Epidermal melanocyte (primary cell): ENCODE measurements at regions not wholly inside any gene's neighbourhood (a gene's known extent, or its start where the extent isn't known, plus 50 kb on each side); places are given as distances from the start of the nearest gene placed in this dataset.
"Not testable (repeated sequence)": the region's sequence is repeated elsewhere in the genome, so short reads cannot be mapped to it uniquely, and the experiment has no call there.

Experiments
- DNase-seq: peaks from one replicate; pipeline ENCODE4 v3.0.0; 2011; ENCODE audit warnings: low spot score; ENCODE audit not compliant: insufficient read length

DNA sequence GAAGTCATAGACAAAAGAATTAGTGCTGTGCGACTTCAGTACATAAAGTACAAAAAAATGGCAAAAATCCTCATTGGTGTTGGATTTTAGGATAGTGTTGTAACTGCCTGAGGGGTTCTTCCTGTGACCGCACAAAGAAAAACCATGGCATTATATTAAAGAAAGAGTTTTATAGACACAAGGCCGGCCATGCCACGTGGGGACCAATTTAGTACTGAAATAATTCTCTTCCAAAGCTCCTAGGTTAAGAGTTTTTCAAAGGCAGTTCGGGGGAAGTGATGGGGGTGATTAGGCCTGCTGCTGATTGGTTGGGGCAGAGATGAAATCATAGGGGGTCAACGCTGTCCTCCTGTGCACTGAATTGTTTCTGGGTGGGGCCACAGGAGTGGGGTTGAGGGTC, 150.9 kb upstream of the EEA1 start:
- no peak for DNase-seq

DNA sequence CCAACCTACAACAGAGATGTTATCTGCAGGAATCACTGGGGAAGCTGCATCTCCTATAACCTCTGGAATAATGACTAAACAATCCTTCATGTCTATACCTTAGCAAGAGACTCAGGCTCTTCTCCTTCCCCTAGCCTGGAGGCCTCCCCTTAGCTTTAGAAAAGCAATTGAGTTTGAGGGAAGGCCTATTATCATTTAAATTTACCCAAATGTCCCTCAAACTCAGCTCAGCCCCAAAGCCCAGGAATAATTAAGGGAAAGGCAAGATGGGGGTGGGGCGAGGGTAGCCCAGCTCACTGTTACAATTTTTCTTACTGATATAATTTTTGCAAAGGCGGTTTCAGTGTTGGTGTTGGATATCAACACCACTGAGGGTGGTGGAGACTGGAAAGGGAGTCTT, 151.4 kb upstream of the EEA1 start:
- no peak for DNase-seq

DNA sequence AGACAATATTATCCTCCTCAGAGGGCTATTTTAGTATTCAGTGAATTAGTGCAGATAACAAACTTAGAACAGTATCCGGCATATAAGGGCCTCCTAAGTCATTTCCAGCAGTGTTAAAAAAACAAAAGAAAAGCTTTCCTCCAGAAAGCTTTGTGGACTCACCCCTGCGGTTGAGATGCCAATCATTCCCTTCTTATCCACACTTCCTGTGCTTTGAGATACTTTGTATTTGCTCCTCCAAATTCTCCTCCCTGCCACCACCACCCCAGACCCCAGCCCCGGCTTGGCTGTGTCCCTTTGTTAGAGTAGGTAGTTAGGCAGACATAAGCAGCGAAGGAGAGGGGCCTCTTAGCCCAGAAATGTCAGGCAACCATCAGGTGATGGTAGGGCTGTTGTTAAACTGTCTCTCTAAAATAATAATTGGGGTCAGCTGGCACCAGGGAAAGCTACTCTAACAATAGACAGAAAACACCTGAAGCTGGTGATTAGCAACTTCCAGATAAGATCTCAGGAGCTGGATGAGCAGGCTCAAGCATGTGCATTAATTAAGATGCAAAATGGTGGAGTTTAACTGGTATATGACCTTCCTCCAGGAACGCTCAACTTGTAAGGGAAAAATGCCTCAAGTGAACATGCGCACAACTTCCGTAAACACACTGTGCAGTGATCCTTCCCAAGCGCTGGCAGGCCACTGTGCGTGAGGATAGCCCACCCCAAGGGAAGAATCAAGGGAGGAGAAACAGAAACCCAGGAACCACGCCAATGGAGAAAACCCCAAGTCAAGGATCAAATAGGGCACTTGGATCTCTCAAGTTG, 152.1 kb upstream of the EEA1 start:
- no peak for DNase-seq

DNA sequence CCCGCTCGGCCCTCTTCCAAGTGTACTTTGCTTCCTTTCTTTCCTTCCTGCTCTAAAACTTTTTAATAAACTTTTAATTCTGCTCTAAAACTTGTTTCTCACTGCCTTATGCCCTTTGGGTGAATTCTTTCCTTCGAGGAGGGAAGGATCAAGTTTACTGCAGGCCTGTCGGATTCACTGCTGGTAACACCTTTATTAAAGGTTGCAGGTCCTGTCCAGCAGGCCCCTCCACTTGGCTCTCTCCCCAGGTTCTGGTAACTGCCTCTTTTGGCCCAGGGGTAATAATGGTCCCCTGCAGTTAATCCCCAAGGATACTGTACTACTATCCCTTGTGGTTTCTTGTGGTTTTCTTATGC, 152.7 kb upstream of the EEA1 start:
- DNase-seq: no peak

- DNase-seq: no peak
Observed at GRCh38 chr12:93085383-93086287, 156.5 kb upstream of the EEA1 start.

- DNase-seq: no peak
Observed at GRCh38 chr12:93086288-93086727, 157.2 kb upstream of the EEA1 start.

DNA sequence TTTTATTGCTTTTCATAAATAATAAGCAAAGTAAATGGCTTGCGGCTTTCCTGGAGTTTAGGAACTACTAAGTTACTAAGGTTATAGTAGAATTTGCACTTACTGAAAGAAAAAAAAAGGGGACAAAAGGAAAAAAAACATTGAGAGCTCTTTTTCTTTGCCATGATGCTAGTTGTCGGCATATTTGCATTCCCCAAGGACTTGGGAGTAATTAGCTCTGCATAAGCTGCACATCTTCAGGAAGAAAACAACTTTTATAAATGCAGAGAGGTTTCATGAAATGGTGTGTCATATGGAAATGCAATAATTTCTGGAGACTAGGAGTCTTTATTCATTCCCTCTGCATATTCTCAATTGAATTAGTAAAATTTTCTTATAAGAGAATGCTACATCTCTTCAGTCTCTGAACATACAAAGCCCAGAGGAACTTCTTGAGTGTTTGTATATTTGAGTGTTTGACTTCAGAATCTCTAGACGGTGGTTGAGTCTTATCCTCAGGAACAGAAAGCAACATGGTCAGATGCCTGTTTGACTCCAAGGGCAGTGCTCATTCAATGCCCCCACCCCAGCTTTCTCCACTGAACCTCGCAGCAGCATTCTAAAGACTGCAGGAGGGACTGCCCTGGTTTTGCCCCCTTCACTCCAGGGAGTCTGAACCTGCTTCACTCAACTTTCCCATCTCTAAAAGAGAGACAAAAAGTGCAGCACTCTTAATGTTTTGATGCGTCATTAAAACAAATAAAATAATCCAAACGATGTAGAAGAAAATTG, 158.9 kb upstream of the EEA1 start:
- no peak for DNase-seq

GRCh38 chr12:93089805-93090569, 160.9 kb upstream of the EEA1 start:
- no peak for DNase-seq

DNA sequence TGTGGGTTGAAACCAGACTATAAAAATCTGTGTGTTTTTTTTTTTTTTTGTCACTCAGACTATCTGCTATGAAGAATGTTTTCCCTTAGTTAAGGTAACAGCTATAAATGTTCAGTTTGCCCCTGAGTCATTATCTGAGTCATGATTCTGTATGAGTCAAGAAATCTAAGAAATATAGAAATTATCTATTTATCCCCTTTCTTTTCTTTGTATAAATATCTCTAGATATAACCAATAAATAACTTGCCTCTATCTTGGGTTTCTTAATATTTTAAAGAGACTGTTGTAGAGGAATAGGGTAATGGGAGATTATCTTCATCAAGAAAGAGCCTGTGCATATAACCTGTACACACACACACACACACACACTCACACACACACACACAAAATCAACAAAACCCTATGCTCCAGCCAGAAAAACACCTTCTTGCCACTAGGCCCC, 161.7 kb upstream of the EEA1 start:
- no peak for DNase-seq

DNA sequence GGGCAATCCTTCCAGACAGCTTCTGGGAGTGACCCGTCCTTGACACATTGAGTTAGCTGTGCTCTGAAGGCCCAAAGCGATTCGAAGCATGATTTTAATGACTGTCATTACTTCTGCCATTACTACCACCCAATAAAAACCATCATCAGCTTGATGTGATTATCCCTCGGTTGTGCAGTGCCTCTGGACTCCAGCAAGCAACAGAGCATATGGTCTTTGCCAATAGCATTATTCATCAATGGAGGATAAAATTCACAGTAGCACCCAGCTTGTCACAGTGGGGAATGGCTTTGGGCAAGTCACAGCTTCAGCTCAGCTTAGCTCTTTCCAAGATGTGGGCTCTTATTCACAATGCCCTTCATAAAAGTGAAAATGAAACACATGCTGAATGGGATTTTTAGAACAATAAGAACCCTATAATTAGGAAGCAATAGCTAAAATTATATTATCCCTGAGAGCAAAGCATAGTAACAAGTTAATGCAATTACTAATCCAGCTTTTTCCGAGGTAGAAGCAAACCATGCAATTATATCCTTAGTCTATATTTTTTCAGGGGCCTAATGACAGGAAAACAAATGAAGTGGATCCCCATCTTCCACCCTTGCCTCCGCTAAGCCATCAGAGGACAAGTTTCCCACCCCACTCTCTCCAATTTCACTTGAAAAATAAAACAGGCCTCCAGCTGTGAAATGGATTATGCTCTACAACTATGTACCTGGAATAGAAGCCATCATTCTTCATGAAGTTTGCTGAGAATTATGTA, 163.0 kb upstream of the EEA1 start:
- DNase-seq: no peak

GRCh38 chr12:93092649-93092945, 163.5 kb upstream of the EEA1 start:
- no peak for DNase-seq

- DNase-seq: no peak
Observed at GRCh38 chr12:93093243-93093642, 164.1 kb upstream of the EEA1 start.

DNA sequence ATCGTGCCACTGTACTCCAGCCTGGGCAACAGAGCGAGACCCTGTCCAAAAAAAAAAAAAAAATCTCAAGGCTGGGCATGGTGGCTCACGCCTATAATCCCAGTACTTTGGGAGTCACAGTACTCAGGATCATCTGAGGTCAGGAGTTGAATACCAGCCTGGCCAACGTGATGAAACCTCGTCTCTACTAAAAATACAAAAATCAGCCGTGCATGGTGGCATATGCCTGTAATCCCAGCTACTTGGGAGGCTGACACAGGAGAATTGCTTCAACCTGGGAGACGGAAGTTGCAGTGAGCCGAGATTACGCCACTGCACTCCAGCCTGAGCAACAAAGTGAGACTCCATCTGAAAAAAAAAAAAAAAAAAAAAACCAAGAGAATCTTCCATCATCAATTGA, 165.1 kb upstream of the EEA1 start:
- DNase-seq: not testable (repeated sequence)

DNA sequence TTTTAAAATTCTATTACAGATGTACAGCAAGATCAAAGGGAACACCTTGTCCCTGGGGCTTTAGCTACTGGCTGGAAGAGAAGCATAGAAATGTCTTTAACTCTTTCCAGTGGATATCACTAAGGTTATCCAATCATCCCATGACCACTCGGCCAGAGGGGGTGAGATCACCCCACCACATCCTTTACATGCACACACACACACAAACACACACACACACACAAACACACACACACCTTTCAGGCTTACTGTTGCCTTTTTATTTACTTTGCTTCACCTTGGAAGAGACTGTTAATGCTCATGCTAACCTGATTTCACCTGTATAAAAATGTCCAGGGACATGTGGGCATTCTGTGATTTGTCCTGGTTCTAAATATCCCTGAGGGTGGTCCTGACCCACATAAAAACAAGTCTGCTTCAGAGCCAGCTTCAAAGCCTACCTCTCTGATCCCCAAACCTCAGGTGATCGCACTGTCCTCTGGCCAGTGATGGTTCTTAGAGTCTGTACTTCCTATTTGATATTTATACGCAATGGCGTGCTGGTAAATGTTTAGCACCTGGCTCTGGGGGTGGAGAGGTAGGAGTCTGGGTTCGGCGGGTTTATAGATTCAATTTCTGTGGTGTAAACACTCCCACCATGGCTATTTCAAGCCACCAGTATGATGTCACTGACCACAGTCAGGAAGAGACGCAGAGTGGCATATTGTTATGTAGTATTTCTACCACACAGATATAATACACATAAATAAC, 166.1 kb upstream of the EEA1 start:
- DNase-seq: no peak

- DNase-seq: no peak
Observed at GRCh38 chr12:93097417-93097816, 168.3 kb upstream of the EEA1 start.

- DNase-seq: no peak
Observed at GRCh38 chr12:93098077-93098476, 169.0 kb upstream of the EEA1 start.

GRCh38 chr12:93099792-93100191, 170.7 kb upstream of the EEA1 start:
- no peak for DNase-seq

GRCh38 chr12:93100610-93101009, 171.5 kb upstream of the EEA1 start:
- no peak for DNase-seq

DNA sequence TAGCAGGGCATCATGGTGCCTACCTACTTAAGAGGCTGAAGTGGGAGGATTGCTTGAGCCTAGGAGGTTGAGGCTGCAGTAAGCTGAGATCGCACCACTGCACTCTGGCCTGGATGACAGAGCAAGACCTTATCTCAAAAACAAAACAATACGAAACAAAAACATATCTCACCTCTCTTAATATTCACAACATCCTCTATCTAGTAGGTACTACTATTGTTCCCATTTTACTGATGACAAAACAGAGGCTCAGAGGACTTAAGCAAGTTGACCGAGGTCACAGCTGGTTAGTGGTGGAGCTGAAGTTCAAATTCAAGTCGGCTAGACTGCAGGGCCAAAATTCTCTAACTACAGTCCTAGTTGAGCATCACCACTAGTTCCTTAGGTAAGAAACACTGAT, 172.3 kb upstream of the EEA1 start:
- DNase-seq: no peak

DNA sequence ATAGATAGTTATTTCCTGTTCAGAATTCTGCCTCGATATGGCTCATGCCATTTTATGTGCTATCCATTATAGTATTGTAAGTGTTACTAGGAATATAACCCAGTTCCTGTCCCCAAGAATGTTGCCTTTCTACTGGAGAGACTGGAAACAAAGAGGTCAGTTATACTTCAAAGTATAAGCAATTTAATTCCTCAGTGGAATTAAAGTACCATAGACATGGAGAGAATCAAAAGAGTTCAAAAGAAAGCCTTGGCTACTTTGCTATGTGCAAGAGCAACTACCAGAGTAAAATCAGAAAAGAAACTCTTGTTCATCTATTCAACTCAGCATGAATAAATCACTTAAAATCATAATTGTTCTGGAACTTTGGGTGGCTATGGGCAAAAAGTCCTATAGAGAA, 173.2 kb upstream of the EEA1 start:
- DNase-seq: no peak
